ENCODE measurements at regions not wholly inside any gene's neighbourhood (a gene's known extent, or its start where the extent isn't known, plus 50 kb on each side); places are given as distances from the start of the nearest gene placed in this dataset.

GRCh38 chr19:28307963-28308362 is 905.0 kb downstream of the UQCRFS1 start:
- POLR2A ChIA-PET: no interaction called here
- TF ChIP-seq CTCF (IDR thresholded peaks at IDR 0.05): no peak
- no peaks in the 10 kb centered on the region for H3K36me3 Mint-ChIP-seq (ENCODE audit: low read depth)
- H3K27me3 Mint-ChIP-seq: no peaks in the 10 kb centered on the region
- H3K27ac Mint-ChIP-seq: no peak overlapping the region
- CTCF ChIA-PET: no interaction called here
- ATAC-seq (no peak), DNase-seq (no peak)
- intact Hi-C loops (cut with micrococcal nuclease): no loop called here
- no peaks in the 10 kb centered on the region for H3K9me3 Mint-ChIP-seq
- no peak overlapping the region for H3K4me3 Mint-ChIP-seq
- H3K4me1 Mint-ChIP-seq (ENCODE audit: low read depth): no peaks in the 10 kb centered on the region

- ChIA-PET CTCF (no interaction called here), POLR2A (no interaction called here)
These were observed 905.5 kb downstream of the UQCRFS1 start for GRCh38 chr19:28307487-28307886.

GRCh38 chr19:28305513-28305912 is 907.4 kb downstream of the UQCRFS1 start:
- Mint-ChIP-seq H3K27me3 (no peaks in the 10 kb centered on the region), H3K27ac (no peak overlapping the region), H3K36me3 (ENCODE audit: low read depth) (no peaks in the 10 kb centered on the region), H3K9me3 (no peaks in the 10 kb centered on the region), H3K4me1 (ENCODE audit: low read depth) (no peaks in the 10 kb centered on the region), H3K4me3 (no peak overlapping the region)
- ChIA-PET POLR2A (no interaction called here), CTCF (no interaction called here)
- ATAC-seq: no peak
- intact Hi-C loops (cut with micrococcal nuclease): no loop called here
- no peak for DNase-seq
- TF ChIP-seq CTCF (IDR thresholded peaks at IDR 0.05): no peak

More at GRCh38 chr19:28307487-28307886, 905.5 kb downstream of the UQCRFS1 start:
- Mint-ChIP-seq H3K9me3 (no peaks in the 10 kb centered on the region), H3K36me3 (ENCODE audit: low read depth) (no peaks in the 10 kb centered on the region), H3K27me3 (no peaks in the 10 kb centered on the region), H3K4me3 (no peak overlapping the region), H3K27ac (no peak overlapping the region), H3K4me1 (ENCODE audit: low read depth) (no peaks in the 10 kb centered on the region)
- intact Hi-C loops (cut with micrococcal nuclease): no loop called here
- TF ChIP-seq CTCF (IDR thresholded peaks at IDR 0.05): no peak
- ATAC-seq (no peak), DNase-seq (no peak)

- no peak overlapping the region for H3K27ac Mint-ChIP-seq
- no peaks in the 10 kb centered on the region for H3K36me3 Mint-ChIP-seq (ENCODE audit: low read depth)
- no peaks in the 10 kb centered on the region for H3K27me3 Mint-ChIP-seq
- no peak overlapping the region for H3K4me3 Mint-ChIP-seq
- H3K9me3 Mint-ChIP-seq: no peaks in the 10 kb centered on the region
- no peak for TF ChIP-seq CTCF (IDR thresholded peaks at IDR 0.05)
- POLR2A ChIA-PET: no interaction called here
- no peaks in the 10 kb centered on the region for H3K4me1 Mint-ChIP-seq (ENCODE audit: low read depth)
- ATAC-seq (no peak), DNase-seq (no peak)
- CTCF ChIA-PET: no interaction called here
- intact Hi-C loops (cut with micrococcal nuclease): no loop called here
These were observed 909.4 kb downstream of the UQCRFS1 start for GRCh38 chr19:28303502-28303901.

GRCh38 chr19:28301961-28302360 is 911.0 kb downstream of the UQCRFS1 start:
- peaks cover 2% of the 10 kb centered on the region for H3K27me3 Mint-ChIP-seq
- intact Hi-C loops (cut with micrococcal nuclease): no loop called here

More at GRCh38 chr19:28301961-28302360, 911.0 kb downstream of the UQCRFS1 start:
- no peak overlapping the region for H3K4me3 Mint-ChIP-seq
- POLR2A ChIA-PET: no interaction called here
- no peaks in the 10 kb centered on the region for H3K4me1 Mint-ChIP-seq (ENCODE audit: low read depth)
- CTCF ChIA-PET: no interaction called here
- TF ChIP-seq CTCF (IDR thresholded peaks at IDR 0.05): no peak
- ATAC-seq: no peak
- no peak for DNase-seq
- no peaks in the 10 kb centered on the region for H3K9me3 Mint-ChIP-seq
- no peaks in the 10 kb centered on the region for H3K36me3 Mint-ChIP-seq (ENCODE audit: low read depth)
- no peak overlapping the region for H3K27ac Mint-ChIP-seq

Measured in activated CD8-positive, alpha-beta T cell treated with anti-CD3 and anti-CD28 coated beads for 36 hours (primary cell).